OCI-LY1 (cell line): ENCODE measurements at regions not wholly inside any gene's neighbourhood (a gene's known extent, or its start where the extent isn't known, plus 50 kb on each side); places are given as distances from the start of the nearest gene placed in this dataset.

Source experiments
- EZH2 ChIP-seq: fragments of 200-600 bp; sonication (generic), shearing (Covaris generic); IDR thresholded peaks from 2 replicates; pipeline ENCODE4 v1.8.0; 2017; ENCODE audit warnings: borderline replicate concordance, mixed run types, mild to moderate bottlenecking, antibody characterized with exemption, low read length, moderate library complexity, mixed read lengths
- TF ChIP-seq, protein P1 (sequence below): fragments of 200-600 bp; sonication (generic), shearing (Covaris generic); IDR thresholded peaks from 2 replicates; pipeline ENCODE4 v1.5.1; 2017; ENCODE audit warnings: mild to moderate bottlenecking, antibody characterized with exemption, low read length, moderate library complexity, mixed read lengths

DNA sequence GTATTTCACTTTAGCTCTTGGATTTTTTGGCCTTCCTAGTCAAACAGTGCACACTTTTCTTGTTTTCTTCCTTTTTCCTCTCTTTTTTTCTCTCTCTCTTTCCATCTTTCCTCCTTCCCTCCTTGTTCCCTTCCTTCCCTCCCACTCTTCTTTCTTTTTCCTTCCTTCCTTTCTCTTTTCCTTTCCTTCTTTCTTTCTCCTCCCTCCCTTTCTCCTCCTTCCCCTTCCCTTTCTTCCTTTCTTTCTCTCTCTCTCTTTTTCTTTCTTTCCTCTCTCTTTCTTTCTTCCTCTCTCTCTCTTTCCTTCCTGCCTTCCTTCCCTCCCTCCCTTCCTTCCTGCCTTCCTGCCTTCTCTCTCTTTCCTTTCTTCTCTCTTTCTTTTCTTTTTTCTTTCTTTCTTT is 181.6 kb upstream of the ELAC2 start:
- TF ChIP-seq, protein P1, sequence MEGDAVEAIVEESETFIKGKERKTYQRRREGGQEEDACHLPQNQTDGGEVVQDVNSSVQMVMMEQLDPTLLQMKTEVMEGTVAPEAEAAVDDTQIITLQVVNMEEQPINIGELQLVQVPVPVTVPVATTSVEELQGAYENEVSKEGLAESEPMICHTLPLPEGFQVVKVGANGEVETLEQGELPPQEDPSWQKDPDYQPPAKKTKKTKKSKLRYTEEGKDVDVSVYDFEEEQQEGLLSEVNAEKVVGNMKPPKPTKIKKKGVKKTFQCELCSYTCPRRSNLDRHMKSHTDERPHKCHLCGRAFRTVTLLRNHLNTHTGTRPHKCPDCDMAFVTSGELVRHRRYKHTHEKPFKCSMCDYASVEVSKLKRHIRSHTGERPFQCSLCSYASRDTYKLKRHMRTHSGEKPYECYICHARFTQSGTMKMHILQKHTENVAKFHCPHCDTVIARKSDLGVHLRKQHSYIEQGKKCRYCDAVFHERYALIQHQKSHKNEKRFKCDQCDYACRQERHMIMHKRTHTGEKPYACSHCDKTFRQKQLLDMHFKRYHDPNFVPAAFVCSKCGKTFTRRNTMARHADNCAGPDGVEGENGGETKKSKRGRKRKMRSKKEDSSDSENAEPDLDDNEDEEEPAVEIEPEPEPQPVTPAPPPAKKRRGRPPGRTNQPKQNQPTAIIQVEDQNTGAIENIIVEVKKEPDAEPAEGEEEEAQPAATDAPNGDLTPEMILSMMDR = no peak
- no peak for TF ChIP-seq EZH2
